Activated T-cell treated with anti-CD3 and anti-CD28 coated beads, Interleukin-2, amount 50 U/mL, for 24 hours (primary cell): ENCODE measurements at regions not wholly inside any gene's neighbourhood (a gene's known extent, or its start where the extent isn't known, plus 50 kb on each side); places are given as distances from the start of the nearest gene placed in this dataset.

Experiments used
- DNase-seq: peaks from one replicate; pipeline ENCODE4 v3.0.0-alpha.2; 2020
- H3K27ac Mint-ChIP-seq: 2 replicates; pipeline ENCODE4 v1.8.0; 2020; ENCODE audit warnings: mild to moderate bottlenecking, mixed read lengths
- H3K27me3 Mint-ChIP-seq: 2 replicates; pipeline ENCODE4 v1.8.0; 2020; ENCODE audit warnings: mixed read lengths
- H3K36me3 Mint-ChIP-seq: 2 replicates; pipeline ENCODE4 v1.8.0; 2020; ENCODE audit warnings: low read depth, mixed read lengths
- H3K4me1 Mint-ChIP-seq: 2 replicates; pipeline ENCODE4 v1.8.0; 2020; ENCODE audit warnings: low read depth, mixed read lengths
- H3K4me3 Mint-ChIP-seq: 2 replicates; pipeline ENCODE4 v1.8.0; 2020; ENCODE audit warnings: mild to moderate bottlenecking, moderate library complexity, mixed read lengths
- H3K9me3 Mint-ChIP-seq: 2 replicates; pipeline ENCODE4 v1.8.0; 2020; ENCODE audit warnings: mixed read lengths

DNA sequence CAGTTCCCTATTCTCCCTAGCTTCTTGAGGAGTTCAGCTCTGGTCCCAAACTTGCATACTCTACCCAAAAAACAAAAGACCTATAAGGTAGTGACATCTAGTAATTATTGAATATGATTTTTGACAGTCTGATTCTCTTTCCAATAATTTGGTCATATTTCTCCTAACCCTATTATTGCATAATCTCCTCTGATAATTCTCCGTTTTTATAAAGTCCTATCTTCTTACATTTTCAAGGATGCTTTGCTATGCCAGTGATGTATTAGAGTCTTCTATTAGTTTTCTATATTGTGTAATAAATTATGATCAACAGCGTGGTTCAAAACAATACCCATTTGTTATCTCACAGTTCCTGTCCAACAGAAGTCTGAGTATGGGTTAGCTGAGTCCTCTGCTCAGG is 426.3 kb downstream of the BCL11A start:
- Mint-ChIP-seq H3K9me3 (peaks cover 4% of the 10 kb centered on the region), H3K4me3 (no peak overlapping the region), H3K36me3 (no peaks in the 10 kb centered on the region), H3K27ac (no peak overlapping the region), H3K4me1 (no peaks in the 10 kb centered on the region), H3K27me3 (no peaks in the 10 kb centered on the region)
- no peak for DNase-seq

DNA sequence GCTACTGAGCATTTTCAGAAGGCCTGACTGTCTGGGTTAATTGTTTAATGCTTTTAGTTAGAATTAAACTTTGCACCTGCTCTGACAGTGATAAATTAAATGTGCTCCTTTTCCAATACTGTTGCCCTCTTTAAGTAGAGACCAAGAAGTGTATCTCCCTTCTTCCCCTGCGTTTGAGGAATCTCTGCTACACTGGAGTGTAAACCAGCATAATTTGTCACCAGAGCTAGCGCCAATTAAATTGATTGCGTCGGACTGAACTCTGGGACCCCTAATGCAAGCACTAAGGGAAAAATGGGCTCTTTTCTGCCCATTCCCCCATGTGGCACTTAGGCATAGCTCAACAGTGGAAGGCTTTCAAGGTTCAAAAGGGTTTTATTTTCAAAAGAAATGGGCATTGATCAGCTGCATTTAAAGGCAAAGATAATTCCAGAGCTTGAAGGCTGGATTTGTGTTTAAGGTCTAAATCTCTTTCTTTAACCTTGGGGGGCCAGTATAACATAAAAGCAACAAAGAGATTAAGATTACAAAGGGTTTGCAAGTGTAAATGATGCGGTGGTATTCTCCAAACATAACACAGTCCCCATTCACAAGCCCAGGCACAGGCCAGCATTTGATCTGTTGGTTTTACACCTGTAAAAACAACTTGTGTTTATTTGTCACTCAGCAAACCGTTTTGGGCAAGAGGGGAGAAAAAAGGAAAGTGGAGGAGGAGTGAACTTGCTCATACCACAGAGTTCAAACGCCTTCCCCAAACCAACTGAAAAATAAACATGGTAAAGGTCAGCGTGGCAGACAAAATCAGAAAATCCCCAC is 427.6 kb downstream of the BCL11A start:
- no peak for DNase-seq
- H3K4me3 Mint-ChIP-seq = no peak overlapping the region
- no peaks in the 10 kb centered on the region for H3K4me1 Mint-ChIP-seq
- no peaks in the 10 kb centered on the region for H3K36me3 Mint-ChIP-seq
- H3K27ac Mint-ChIP-seq = no peak overlapping the region
- H3K27me3 Mint-ChIP-seq = no peaks in the 10 kb centered on the region
- no peaks in the 10 kb centered on the region for H3K9me3 Mint-ChIP-seq

GRCh38 chr2:60119778-60120177 is 433.7 kb downstream of the BCL11A start:
- no peaks in the 10 kb centered on the region for H3K9me3 Mint-ChIP-seq
- no peaks in the 10 kb centered on the region for H3K27me3 Mint-ChIP-seq
- H3K4me1 Mint-ChIP-seq = no peaks in the 10 kb centered on the region
- no peaks in the 10 kb centered on the region for H3K36me3 Mint-ChIP-seq
- no peak overlapping the region for H3K27ac Mint-ChIP-seq
- no peak for DNase-seq
- no peak overlapping the region for H3K4me3 Mint-ChIP-seq

- no peak for DNase-seq
- Mint-ChIP-seq H3K36me3 (no peaks in the 10 kb centered on the region), H3K9me3 (no peaks in the 10 kb centered on the region), H3K27me3 (no peaks in the 10 kb centered on the region), H3K4me3 (no peak overlapping the region), H3K4me1 (no peaks in the 10 kb centered on the region), H3K27ac (no peak overlapping the region)
Measured at GRCh38 chr2:60118917-60119316, 434.5 kb downstream of the BCL11A start.

GRCh38 chr2:60118061-60118460 is 435.4 kb downstream of the BCL11A start:
- Mint-ChIP-seq H3K36me3 (no peaks in the 10 kb centered on the region), H3K4me1 (no peaks in the 10 kb centered on the region), H3K27ac (no peak overlapping the region), H3K27me3 (no peaks in the 10 kb centered on the region), H3K9me3 (no peaks in the 10 kb centered on the region), H3K4me3 (no peak overlapping the region)
- DNase-seq = no peak

- no peaks in the 10 kb centered on the region for H3K27me3 Mint-ChIP-seq
- no peak overlapping the region for H3K4me3 Mint-ChIP-seq
- no peaks in the 10 kb centered on the region for H3K36me3 Mint-ChIP-seq
- no peaks in the 10 kb centered on the region for H3K4me1 Mint-ChIP-seq
- DNase-seq = no peak
- H3K9me3 Mint-ChIP-seq = no peaks in the 10 kb centered on the region
- no peak overlapping the region for H3K27ac Mint-ChIP-seq
Measured at GRCh38 chr2:60116161-60116875, 437.1 kb downstream of the BCL11A start.

DNA sequence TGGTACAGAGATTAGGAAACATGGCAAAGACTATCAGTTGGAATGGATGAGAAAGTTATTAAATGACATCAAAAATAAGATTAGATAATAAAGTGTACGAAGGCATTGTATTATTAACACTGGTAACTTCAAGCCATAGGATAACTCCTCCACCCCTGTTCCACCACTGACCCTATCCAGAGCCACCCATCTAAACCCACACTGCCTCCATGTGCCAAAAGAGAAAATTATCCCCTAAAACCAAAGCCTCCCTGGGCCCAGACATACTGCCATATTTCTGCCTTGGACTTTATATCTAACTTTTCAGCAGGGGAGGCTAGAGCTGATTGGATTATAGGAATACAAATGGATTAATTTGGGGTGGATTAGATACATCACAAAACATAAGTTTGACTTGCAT is 443.7 kb downstream of the BCL11A start:
- H3K9me3 Mint-ChIP-seq = no peaks in the 10 kb centered on the region
- no peak for DNase-seq
- H3K4me3 Mint-ChIP-seq = no peak overlapping the region
- peaks cover 9% of the 10 kb centered on the region for H3K4me1 Mint-ChIP-seq
- H3K27ac Mint-ChIP-seq = no peak overlapping the region
- peaks cover 4% of the 10 kb centered on the region for H3K27me3 Mint-ChIP-seq
- no peaks in the 10 kb centered on the region for H3K36me3 Mint-ChIP-seq

GRCh38 chr2:60106836-60107529 is 446.5 kb downstream of the BCL11A start:
- no peak for DNase-seq
- H3K4me3 Mint-ChIP-seq = no peak overlapping the region
- H3K4me1 Mint-ChIP-seq = peaks cover 14% of the 10 kb centered on the region
- no peaks in the 10 kb centered on the region for H3K36me3 Mint-ChIP-seq
- no peaks in the 10 kb centered on the region for H3K9me3 Mint-ChIP-seq
- peaks cover 7% of the 10 kb centered on the region for H3K27me3 Mint-ChIP-seq
- H3K27ac Mint-ChIP-seq = no peak overlapping the region

DNA sequence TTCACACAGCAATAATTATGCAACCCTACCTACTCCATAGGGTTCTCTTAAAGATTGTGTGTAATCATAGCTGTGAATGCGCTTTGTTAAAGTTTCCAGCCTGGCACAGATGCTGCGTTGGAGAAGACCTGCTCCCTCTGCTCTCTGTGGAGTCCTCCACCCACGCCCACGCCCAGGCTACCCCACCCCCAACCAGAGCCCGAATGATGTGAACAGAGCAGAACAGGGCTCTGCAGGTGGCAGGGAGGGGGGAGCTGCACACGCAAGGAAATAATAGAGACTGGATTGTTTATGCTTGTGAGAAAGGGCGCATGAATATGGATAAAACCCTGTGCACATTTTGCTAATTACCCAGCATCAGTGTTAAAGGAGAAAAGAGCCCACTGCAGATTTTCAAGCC is 447.5 kb downstream of the BCL11A start:
- H3K27me3 Mint-ChIP-seq = peaks cover 7% of the 10 kb centered on the region
- peaks cover 14% of the 10 kb centered on the region for H3K4me1 Mint-ChIP-seq
- H3K4me3 Mint-ChIP-seq = no peak overlapping the region
- DNase-seq = no peak
- no peaks in the 10 kb centered on the region for H3K9me3 Mint-ChIP-seq
- no peaks in the 10 kb centered on the region for H3K36me3 Mint-ChIP-seq
- no peak overlapping the region for H3K27ac Mint-ChIP-seq

DNA sequence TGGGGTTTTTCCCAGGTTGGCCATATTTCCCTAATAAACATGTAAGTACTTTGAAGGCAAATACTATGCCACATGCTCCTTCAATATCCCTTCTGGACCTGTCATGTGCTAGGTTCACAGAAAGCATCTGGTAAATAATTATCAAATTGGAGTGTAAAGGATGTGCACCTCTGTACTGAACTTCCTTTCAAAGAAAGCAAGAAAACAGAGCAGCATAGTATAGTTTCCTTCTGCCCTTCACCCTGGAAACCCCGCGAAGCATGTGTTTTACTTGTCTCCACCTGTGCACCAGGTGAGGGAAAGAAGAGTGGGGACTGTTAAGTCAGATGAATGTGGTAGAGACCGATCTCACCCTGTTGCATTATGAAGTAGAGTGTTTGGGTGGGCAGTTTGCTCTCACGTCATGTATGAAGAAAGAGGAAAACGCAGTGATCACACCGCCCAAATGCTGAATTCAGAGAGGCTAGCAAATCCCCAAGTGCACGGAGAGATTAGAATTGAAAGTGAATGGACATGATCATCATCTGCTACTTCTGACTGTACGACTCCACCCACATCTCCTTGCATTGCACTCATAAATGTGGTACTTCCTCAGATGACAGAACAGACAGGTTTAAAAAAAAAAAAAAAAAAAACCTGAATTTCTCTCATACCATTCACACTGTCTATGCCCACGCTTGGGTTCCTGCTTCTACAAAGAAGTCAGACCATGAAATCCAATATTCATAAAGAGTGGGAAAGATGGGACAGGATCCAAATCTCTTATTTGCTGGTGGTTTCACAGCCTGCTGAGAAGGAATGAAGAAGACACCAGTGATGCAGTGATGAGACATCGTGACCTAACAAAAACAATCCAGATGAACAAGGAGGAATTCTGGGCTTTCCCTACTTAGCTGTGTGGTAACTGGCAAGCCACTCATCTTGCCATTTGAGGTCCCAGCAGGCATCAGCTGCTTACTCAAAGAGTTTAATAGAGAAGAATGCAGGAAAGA is 448.6 kb downstream of the BCL11A start:
- peaks cover 7% of the 10 kb centered on the region for H3K27me3 Mint-ChIP-seq
- no peak overlapping the region for H3K4me3 Mint-ChIP-seq
- DNase-seq = no peak
- no peaks in the 10 kb centered on the region for H3K36me3 Mint-ChIP-seq
- H3K9me3 Mint-ChIP-seq = no peaks in the 10 kb centered on the region
- H3K4me1 Mint-ChIP-seq = peaks cover 14% of the 10 kb centered on the region
- no peak overlapping the region for H3K27ac Mint-ChIP-seq

- H3K27me3 Mint-ChIP-seq = peaks cover 3% of the 10 kb centered on the region
- no peak overlapping the region for H3K4me3 Mint-ChIP-seq
- no peak overlapping the region for H3K27ac Mint-ChIP-seq
- no peaks in the 10 kb centered on the region for H3K9me3 Mint-ChIP-seq
- DNase-seq = no peak
- H3K4me1 Mint-ChIP-seq = peaks cover 8% of the 10 kb centered on the region
- no peaks in the 10 kb centered on the region for H3K36me3 Mint-ChIP-seq
Measured at GRCh38 chr2:60100034-60100433, 453.4 kb downstream of the BCL11A start.

DNA sequence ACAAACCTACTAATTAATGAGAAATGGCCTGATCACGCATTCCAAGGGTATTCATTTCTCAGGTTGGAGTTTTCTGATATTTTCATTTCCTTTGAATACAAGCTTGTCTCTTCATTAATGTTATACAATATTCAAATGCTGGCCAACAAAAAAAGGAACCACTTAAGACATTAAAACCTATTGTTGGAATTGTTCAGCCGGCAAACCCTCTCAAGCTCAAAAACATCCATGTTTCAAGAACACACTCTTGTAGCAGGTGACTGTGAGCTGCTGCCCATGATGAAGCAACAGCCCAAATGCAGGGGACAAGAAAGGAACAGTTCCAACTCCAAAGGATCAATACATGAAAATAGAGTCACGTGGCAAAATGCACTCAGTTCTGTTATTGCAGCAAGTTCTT is 454.5 kb downstream of the BCL11A start:
- DNase-seq = no peak
- no peak overlapping the region for H3K27ac Mint-ChIP-seq
- no peaks in the 10 kb centered on the region for H3K9me3 Mint-ChIP-seq
- no peaks in the 10 kb centered on the region for H3K36me3 Mint-ChIP-seq
- H3K4me1 Mint-ChIP-seq = no peaks in the 10 kb centered on the region
- H3K4me3 Mint-ChIP-seq = no peak overlapping the region
- peaks cover 3% of the 10 kb centered on the region for H3K27me3 Mint-ChIP-seq

GRCh38 chr2:60097298-60097697 is 456.2 kb downstream of the BCL11A start:
- Mint-ChIP-seq H3K4me1 (no peaks in the 10 kb centered on the region), H3K4me3 (no peak overlapping the region), H3K36me3 (no peaks in the 10 kb centered on the region), H3K27me3 (no peaks in the 10 kb centered on the region), H3K9me3 (no peaks in the 10 kb centered on the region), H3K27ac (no peak overlapping the region)
- DNase-seq = no peak

- no peaks in the 10 kb centered on the region for H3K36me3 Mint-ChIP-seq
- H3K27ac Mint-ChIP-seq = no peak overlapping the region
- DNase-seq = no peak
- no peaks in the 10 kb centered on the region for H3K27me3 Mint-ChIP-seq
- no peak overlapping the region for H3K4me3 Mint-ChIP-seq
- no peaks in the 10 kb centered on the region for H3K4me1 Mint-ChIP-seq
- no peaks in the 10 kb centered on the region for H3K9me3 Mint-ChIP-seq
Measured at GRCh38 chr2:60096556-60096955, 456.9 kb downstream of the BCL11A start.
